ENCODE measurements at regions not wholly inside any gene's neighbourhood (a gene's known extent, or its start where the extent isn't known, plus 50 kb on each side); places are given as distances from the start of the nearest gene placed in this dataset.
"Not testable (repeated sequence)": the region's sequence is repeated elsewhere in the genome, so short reads cannot be mapped to it uniquely, and the experiment has no call there.

DNA sequence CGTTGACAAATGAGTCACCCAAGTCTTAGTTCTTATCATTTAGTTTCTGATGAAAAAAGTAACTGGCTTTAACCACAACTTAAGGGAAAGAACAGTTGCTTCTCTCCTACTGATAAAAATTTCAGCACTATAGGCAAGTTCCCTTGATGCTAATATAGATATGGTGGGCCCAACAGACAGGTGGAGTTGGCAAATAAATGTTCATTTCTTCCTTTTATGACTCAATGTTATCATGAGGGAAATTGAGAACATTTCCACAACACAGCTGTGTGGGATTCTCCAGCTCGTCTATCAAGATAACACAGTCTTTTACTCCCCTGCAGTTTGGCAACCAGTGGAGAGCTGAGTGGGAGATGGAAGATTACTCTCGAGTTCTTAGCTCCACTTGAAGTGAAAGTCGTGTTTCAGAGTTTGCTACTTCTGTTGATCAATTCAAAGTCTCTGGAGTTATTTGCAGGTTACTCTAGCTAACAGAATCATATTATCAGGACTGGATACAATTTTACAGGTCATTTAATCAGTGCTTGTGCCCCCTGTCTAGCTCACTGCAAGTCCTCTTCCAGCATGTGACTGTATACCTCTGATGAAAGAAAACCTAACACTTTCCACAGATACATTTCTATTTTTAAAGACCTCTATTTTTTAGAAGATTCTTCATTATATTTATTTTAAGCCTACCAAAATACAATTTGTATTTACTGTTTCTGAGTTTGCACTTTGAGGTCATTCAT is 270.6 kb upstream of the GK2 start:
- TF ChIP-seq, protein P1, sequence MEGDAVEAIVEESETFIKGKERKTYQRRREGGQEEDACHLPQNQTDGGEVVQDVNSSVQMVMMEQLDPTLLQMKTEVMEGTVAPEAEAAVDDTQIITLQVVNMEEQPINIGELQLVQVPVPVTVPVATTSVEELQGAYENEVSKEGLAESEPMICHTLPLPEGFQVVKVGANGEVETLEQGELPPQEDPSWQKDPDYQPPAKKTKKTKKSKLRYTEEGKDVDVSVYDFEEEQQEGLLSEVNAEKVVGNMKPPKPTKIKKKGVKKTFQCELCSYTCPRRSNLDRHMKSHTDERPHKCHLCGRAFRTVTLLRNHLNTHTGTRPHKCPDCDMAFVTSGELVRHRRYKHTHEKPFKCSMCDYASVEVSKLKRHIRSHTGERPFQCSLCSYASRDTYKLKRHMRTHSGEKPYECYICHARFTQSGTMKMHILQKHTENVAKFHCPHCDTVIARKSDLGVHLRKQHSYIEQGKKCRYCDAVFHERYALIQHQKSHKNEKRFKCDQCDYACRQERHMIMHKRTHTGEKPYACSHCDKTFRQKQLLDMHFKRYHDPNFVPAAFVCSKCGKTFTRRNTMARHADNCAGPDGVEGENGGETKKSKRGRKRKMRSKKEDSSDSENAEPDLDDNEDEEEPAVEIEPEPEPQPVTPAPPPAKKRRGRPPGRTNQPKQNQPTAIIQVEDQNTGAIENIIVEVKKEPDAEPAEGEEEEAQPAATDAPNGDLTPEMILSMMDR (IDR thresholded peaks at IDR 0.05; ENCODE audit: low read depth, low read length, missing control alignments), result no peak
- in situ Hi-C loops (cut with HindIII; ENCODE audit: low sequenced_read_pairs), result no loop called here
- no peak overlapping the region for H3K4me3 ChIP-seq (ENCODE audit: low read depth, low read length)
- no peak for DNase-seq (ENCODE audit: low read depth)

DNA sequence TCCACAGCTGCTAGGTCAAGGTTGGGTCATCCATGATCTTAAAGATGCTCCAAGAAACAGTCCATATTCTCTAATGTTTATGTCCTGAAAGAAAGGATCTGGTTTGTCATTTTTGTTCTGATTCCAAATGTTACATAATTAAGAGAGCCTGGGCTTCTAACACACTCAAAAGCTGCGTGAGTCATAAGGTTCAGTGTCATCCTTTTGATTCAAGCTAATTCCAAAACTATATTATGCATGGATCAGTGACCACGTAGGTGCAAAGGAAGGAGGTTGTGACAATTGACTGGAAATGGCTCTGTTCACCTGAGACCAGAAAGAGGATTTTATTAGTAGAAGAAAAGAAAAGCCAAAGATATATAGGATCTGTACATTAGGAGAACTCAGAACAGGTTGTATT is 268.7 kb upstream of the GK2 start:
- H3K4me3 ChIP-seq (ENCODE audit: low read depth, low read length), result no peak overlapping the region
- DNase-seq (ENCODE audit: low read depth), result no peak
- in situ Hi-C loops (cut with HindIII; ENCODE audit: low sequenced_read_pairs), result no loop called here
- TF ChIP-seq, protein P1 (IDR thresholded peaks at IDR 0.05; ENCODE audit: low read depth, low read length, missing control alignments), result no peak

DNA sequence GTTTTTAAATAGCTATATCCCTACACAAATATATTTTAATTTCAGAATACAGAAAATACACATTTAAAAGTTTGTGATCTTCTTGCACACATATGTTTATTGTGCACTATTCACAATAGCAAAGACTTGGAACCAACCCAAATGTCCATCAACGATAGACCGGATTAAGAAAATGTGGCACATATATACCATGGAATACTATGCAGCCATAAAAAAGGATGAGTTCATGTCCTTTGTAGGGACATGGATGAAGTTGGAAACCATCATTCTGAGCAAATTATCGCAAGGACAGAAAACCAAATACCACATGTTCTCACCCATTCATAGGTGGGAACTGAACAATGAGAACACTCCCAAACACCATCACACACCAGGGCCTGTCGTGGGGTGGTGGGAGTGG is 266.9 kb upstream of the GK2 start:
- DNase-seq (ENCODE audit: low read depth); H3K4me3 ChIP-seq (ENCODE audit: low read depth, low read length): not testable (repeated sequence)
- in situ Hi-C loops (cut with HindIII; ENCODE audit: low sequenced_read_pairs), result loop anchor here (25.0 kb wide), 1 partner anchor 662 kb away; the partner anchor contains the start of gene CFAP299

DNA sequence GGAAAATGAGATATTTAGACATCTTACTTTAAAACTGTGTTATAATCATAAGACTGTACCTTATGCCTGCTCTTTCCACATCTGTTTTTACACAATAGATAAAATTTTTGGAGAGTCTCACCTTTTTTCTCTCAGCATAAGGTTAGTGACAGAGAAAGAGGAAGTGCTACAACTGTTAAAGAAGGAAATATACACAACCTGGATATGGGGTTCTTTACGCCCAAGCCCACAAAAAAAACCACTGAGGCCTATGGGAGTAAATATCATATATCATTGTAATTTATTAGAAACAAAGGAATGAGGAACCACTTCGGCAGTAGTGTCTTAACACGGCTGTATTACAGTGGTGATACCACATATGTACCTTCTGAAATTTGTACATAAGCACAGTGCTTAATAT is 265.9 kb upstream of the GK2 start:
- in situ Hi-C loops (cut with HindIII; ENCODE audit: low sequenced_read_pairs), result loop anchor here (25.0 kb wide), 1 partner anchor 663 kb away; the partner anchor contains the start of gene CFAP299
- DNase-seq (ENCODE audit: low read depth), result no peak
- TF ChIP-seq, protein P1 (IDR thresholded peaks at IDR 0.05; ENCODE audit: low read depth, low read length, missing control alignments), result no peak
- H3K4me3 ChIP-seq (ENCODE audit: low read depth, low read length), result no peak overlapping the region

DNA sequence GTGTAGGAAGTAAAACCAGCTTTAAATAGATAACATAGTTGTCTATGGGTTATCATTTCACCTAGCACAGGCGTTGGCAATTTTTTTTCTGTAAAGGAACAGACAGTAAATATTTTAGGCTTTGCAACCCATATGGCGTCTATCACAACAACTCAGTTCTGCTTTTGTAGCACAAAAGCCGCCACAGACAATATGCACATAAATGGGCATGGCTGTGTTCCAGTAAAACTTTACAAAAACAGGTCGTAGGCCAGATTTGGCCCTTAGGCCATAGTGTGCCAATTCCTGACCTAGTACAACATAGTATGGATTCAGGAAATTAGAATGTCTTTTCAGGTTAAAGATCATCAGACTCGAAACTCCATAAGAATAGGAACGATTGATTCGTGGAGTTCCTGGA is 265.3 kb upstream of the GK2 start:
- no peak overlapping the region for H3K4me3 ChIP-seq (ENCODE audit: low read depth, low read length)
- DNase-seq (ENCODE audit: low read depth), result no peak
- TF ChIP-seq, protein P1 (IDR thresholded peaks at IDR 0.05; ENCODE audit: low read depth, low read length, missing control alignments), result no peak
- in situ Hi-C loops (cut with HindIII; ENCODE audit: low sequenced_read_pairs), result loop anchor here (25.0 kb wide), 1 partner anchor 664 kb away; the partner anchor contains the start of gene CFAP299

DNA sequence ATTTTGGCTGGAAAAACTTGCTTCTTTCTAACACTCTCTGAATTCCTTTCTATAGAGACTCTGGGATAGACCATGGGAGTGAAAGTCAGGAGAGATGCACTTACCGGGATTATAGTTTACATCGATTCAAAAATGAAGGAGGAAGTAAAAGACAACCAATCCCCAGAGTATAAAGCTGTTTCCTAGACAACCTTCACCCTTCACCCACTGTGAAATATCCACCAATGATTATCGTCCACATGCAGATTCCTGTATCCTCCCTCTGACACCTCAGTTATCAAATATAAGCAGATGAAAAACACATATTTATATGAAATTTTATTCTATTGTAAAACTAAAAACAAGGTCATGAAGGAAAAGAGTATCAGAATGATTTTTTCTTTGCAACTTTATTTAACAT is 258.8 kb upstream of the GK2 start:
- DNase-seq (ENCODE audit: low read depth), result no peak
- TF ChIP-seq, protein P1 (IDR thresholded peaks at IDR 0.05; ENCODE audit: low read depth, low read length, missing control alignments), result no peak
- H3K4me3 ChIP-seq (ENCODE audit: low read depth, low read length), result no peak overlapping the region
- in situ Hi-C loops (cut with HindIII; ENCODE audit: low sequenced_read_pairs), result loop anchor here (25.0 kb wide), 1 partner anchor 670 kb away; the partner anchor contains the start of gene CFAP299

DNA sequence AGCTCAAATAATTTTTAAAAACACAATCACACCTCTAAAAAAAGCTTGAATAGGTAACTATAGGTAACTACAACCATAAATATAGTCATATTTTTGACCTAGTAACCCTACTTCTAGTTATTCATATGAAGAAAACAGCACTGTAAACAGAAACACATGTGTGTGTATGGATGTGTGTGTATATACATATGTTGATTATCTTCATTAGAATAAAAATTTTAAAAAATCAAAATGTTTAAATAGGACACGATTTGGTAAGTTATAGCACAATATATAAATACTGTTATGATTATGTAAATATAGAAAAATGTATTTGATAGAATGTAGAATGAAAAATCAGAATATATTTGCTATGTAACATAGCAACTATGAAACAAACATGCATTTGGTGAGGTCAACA is 258.1 kb upstream of the GK2 start:
- TF ChIP-seq, protein P1 (IDR thresholded peaks at IDR 0.05; ENCODE audit: low read depth, low read length, missing control alignments), result no peak

More for the DNA sequence above, 258.1 kb upstream of the GK2 start:
- H3K4me3 ChIP-seq (ENCODE audit: low read depth, low read length), result no peak overlapping the region
- DNase-seq (ENCODE audit: low read depth), result no peak
- in situ Hi-C loops (cut with HindIII; ENCODE audit: low sequenced_read_pairs), result loop anchor here (25.0 kb wide), 1 partner anchor 671 kb away; the partner anchor contains the start of gene CFAP299

Measured in astrocyte of the cerebellum (primary cell).